Stomach smooth muscle (tissue), 2 donors: ENCODE measurements at regions not wholly inside any gene's neighbourhood (a gene's known extent, or its start where the extent isn't known, plus 50 kb on each side); places are given as distances from the start of the nearest gene placed in this dataset.

Experiments
- H3K27ac ChIP-seq: one replicate; pipeline ENCODE4 v1.7.0; 2013; ENCODE audit warnings: mild to moderate bottlenecking, low read length, inconsistent platforms
- H3K27me3 ChIP-seq, 2 donors: one replicate each; pipeline ENCODE4 v1.7.0; 2013; ENCODE audit warnings: low read length in 2 of 2; ENCODE audit not compliant: insufficient read depth in 2 of 2, control insufficient read depth in 1 of 2
- H3K36me3 ChIP-seq, 2 donors: one replicate each; pipeline ENCODE4 v1.7.0; 2013; ENCODE audit warnings: low read length in 2 of 2; ENCODE audit not compliant: control insufficient read depth in 2 of 2, insufficient read depth in 2 of 2
- H3K4me1 ChIP-seq: one replicate; pipeline ENCODE4 v1.7.0; 2013; ENCODE audit warnings: low read length; ENCODE audit not compliant: control insufficient read depth, insufficient read depth
- H3K4me3 ChIP-seq, 2 donors: one replicate each; pipeline ENCODE4 v1.7.0; 2013; ENCODE audit warnings: low read length in 2 of 2
- H3K9ac ChIP-seq, 2 donors: one replicate each; pipeline ENCODE4 v1.7.0; 2013; ENCODE audit warnings: low read length in 2 of 2, mild to moderate bottlenecking in 1 of 2
- H3K9me3 ChIP-seq, 2 donors: one replicate each; pipeline ENCODE4 v1.7.0; 2013; ENCODE audit warnings: low read length in 2 of 2; ENCODE audit not compliant: control insufficient read depth in 2 of 2
- donor health status: healthy.
- donor health status: Pancreatic carcinoma.

DNA sequence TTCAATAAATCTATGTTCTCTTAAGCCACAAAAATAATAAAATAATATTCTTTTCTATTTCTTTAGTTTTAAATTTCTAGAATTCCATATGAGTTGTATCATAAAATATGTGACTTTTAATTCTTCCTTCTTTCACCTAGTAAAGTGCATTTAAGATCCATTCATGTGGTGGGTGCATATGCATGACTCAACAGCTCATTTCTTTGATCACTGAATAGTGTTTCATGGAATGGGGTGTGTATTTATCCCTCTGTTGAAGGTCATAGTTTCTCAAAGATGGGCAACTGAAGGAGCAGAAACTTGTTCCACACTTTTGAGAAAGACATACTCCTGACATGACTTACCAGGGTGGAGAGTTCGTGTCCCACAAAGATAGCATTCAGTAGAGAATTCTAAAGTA lies 1230.3 kb upstream of the AGA start:
- Histone ChIP-seq H3K36me3 (no peaks in the 10 kb centered on the region), H3K27me3 (no peaks in the 10 kb centered on the region), H3K9me3 (peaks cover 0 to 4% of the 10 kb centered on the region in 2 donors), H3K4me3 (no peak overlapping the region), H3K27ac (no peak overlapping the region), H3K4me1 (no peaks in the 10 kb centered on the region), H3K9ac (no peak overlapping the region)

DNA sequence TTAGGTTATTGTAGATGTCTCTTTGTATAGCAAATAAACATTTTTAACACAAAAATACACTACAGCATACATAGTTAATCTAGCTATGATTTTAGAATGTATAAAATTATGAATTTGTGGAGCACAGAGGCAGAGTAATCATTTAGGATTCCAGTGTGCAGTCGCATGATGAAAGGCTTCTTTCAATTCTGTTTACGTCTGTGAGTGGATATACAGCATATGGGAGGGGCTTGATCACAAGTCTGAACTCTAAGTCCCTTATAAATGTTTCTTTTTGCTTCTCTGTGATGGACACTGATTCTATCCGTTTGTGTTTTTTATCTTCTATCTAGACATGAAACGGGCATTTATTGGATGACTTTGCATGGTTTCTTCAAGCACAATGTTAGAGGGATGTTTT lies 1239.6 kb upstream of the AGA start:
- Histone ChIP-seq H3K27ac (no peak overlapping the region), H3K36me3 (no peaks in the 10 kb centered on the region), H3K9ac (no peak overlapping the region), H3K4me3 (no peak overlapping the region), H3K27me3 (no peaks in the 10 kb centered on the region), H3K9me3 (no peaks in the 10 kb centered on the region), H3K4me1 (no peaks in the 10 kb centered on the region)

DNA sequence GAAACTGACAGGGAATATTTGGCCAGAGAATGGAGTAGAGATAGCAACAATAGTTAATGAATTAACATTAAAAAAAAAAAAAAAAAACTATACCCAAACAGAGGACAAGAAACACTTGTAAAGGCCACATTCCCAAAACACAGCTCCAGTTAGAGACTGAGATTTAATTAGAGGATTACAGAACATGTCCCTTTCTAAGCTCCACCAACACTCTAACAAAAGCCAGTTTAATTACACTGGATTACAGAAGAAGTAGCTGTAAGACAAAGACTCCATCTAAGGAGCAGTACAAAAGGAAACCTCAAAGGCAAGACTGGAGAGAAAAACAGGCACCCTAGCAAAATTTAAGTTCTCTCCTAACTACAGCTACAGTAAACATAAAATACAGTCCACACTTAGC lies 1247.7 kb upstream of the AGA start:
- H3K9me3 ChIP-seq, result no peaks in the 10 kb centered on the region
- H3K27me3 ChIP-seq, result no peaks in the 10 kb centered on the region

DNA sequence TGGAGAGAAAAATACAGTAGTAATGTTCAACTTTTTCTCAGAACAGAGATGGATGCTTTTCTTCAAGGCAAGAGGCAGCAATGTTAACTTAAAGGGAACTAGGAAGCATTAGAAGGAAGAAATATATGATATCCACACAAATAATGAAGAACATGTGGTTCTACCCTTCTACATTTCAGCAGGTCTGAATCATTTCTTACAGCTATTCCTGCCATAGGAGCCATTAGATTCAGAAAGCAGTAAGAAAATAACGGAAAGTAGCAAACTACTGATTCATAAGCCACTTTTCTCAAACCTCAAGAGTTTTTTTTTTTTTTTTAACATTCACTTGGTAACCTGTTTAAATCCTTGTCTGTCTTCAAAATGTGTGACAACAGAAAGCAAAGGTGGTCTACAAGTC lies 1251.6 kb upstream of the AGA start:
- no peak overlapping the region for H3K4me3 ChIP-seq
- H3K27ac ChIP-seq, result no peak overlapping the region
- no peaks in the 10 kb centered on the region for H3K4me1 ChIP-seq
- H3K27me3 ChIP-seq, result no peaks in the 10 kb centered on the region
- no peak overlapping the region for H3K9ac ChIP-seq
- no peaks in the 10 kb centered on the region for H3K36me3 ChIP-seq
- no peaks in the 10 kb centered on the region for H3K9me3 ChIP-seq

More for the DNA sequence above, 1247.7 kb upstream of the AGA start:
- Histone ChIP-seq H3K4me1 (no peaks in the 10 kb centered on the region), H3K4me3 (no peak overlapping the region), H3K9ac (no peak overlapping the region), H3K36me3 (no peaks in the 10 kb centered on the region), H3K27ac (no peak overlapping the region)

DNA sequence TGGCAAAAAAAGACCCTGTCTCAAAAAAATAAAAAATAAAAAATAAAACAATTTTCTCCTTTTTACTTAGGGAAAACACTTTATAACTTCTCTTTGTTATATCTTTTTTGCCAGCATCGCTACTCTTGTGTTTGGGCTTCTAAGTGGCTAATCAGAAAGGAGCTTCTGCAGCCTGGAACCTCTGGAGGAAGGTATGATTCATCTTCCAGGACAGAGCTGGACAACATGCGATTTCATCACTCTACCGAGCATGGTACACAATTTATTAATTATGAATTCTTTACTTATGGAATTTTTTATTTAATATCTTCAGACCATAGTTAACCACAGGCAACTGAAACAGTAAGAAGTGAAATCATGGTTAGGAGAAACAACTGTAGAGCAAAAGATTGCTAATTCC lies 1254.3 kb upstream of the AGA start:
- no peak overlapping the region for H3K9ac ChIP-seq
- H3K27me3 ChIP-seq, result no peaks in the 10 kb centered on the region
- H3K4me3 ChIP-seq, result no peak overlapping the region

DNA sequence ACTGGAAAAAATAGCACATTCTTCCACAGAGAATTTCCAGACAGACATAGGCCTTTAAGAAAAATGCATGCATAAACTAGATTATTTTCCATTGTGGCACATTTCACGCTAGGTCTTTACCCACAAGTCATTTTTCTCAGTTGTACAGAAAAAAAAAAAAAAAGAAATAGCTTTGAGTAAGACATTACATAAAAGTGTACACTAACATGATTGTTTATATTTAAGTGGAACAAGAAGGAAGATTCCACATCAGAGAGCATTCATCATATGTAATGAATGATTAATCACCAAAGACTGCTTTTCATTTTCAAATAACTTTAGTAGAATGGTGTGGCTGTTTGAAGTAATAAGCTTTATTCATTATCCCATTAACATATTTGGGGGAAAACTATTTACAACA lies 1270.2 kb upstream of the AGA start:
- Histone ChIP-seq H3K27me3 (no peaks in the 10 kb centered on the region), H3K27ac (no peak overlapping the region), H3K4me3 (no peak overlapping the region), H3K9me3 (no peaks in the 10 kb centered on the region), H3K4me1 (no peaks in the 10 kb centered on the region), H3K36me3 (no peaks in the 10 kb centered on the region), H3K9ac (no peak overlapping the region)

More for the DNA sequence above, 1254.3 kb upstream of the AGA start:
- Histone ChIP-seq H3K27ac (no peak overlapping the region), H3K36me3 (no peaks in the 10 kb centered on the region), H3K4me1 (no peaks in the 10 kb centered on the region), H3K9me3 (no peaks in the 10 kb centered on the region)

DNA sequence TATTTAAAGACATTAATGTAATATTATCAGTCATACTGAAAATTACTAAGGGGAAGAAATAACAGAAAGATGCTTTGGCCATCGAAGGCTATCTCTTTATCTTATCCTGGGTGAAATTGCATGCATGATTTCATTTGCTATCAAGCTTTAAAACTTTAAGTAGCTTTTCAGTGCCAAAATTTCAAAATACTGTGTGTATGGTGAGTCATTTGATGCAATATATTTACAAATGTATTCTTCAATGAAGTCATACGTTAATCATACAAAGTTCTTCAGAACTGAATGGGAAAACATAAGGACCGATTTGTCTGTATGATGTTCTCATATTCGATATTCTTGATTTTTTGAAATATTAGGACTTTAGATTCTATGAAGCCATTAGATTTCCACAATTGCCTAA lies 1295.8 kb upstream of the AGA start:
- no peaks in the 10 kb centered on the region for H3K4me1 ChIP-seq
- no peak overlapping the region for H3K27ac ChIP-seq
- no peak overlapping the region for H3K4me3 ChIP-seq
- H3K36me3 ChIP-seq, result no peaks in the 10 kb centered on the region
- no peaks in the 10 kb centered on the region for H3K27me3 ChIP-seq
- H3K9ac ChIP-seq, result no peak overlapping the region
- peaks cover 0 to 2% of the 10 kb centered on the region in 2 donors for H3K9me3 ChIP-seq

DNA sequence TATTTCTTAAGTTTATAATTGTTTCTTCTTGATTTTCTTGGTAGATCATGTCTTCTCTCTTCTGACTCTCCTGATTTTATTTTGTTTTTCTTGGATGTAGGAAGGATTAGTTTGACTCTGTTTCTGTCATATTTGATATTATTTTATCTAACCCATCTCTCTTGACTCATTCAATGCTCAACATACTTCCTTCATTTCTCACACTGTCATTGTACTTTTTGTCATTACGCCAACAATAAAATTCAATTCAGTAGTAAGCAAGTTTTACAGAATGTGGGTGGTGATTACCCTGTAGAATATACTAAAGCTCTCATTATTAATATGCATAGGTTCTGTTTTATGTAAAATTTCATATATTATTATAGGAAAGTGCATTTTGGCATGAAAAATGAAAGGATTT lies 1303.0 kb upstream of the AGA start:
- Histone ChIP-seq H3K4me3 (no peak overlapping the region), H3K36me3 (no peaks in the 10 kb centered on the region), H3K4me1 (no peaks in the 10 kb centered on the region), H3K9ac (no peak overlapping the region), H3K27me3 (no peaks in the 10 kb centered on the region), H3K27ac (no peak overlapping the region), H3K9me3 (no peaks in the 10 kb centered on the region)

DNA sequence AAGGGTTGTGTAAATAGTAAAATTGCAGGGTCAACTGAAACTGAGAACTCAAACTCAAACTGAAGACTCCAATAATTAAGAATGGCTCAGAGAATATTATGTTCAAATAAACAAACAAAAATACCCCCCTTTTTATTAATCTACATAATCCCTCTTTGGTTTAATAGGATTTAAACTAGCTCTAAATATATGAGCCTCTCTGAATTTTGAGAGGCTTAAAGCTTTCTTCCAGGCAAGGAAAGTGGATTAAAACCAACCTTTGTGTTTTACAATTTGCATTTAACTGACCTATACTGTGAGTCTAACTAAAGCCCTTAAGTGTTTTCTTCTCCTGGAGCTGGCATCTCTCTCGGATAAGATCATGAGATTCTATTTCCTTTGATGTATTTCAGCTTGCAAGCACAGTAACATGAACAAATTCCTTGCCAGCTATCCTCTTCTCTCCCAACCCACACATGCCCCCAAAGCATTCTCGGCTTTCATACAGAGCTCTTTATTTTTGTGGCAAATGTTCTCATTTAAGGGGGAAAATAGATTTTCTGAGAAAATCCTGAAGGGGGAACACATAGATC lies 1310.8 kb upstream of the AGA start:
- no peak overlapping the region for H3K27ac ChIP-seq
- H3K36me3 ChIP-seq, result no peaks in the 10 kb centered on the region
- no peaks in the 10 kb centered on the region for H3K4me1 ChIP-seq
- H3K4me3 ChIP-seq, result no peak overlapping the region
- no peaks in the 10 kb centered on the region for H3K27me3 ChIP-seq
- no peaks in the 10 kb centered on the region for H3K9me3 ChIP-seq
- no peak overlapping the region for H3K9ac ChIP-seq

DNA sequence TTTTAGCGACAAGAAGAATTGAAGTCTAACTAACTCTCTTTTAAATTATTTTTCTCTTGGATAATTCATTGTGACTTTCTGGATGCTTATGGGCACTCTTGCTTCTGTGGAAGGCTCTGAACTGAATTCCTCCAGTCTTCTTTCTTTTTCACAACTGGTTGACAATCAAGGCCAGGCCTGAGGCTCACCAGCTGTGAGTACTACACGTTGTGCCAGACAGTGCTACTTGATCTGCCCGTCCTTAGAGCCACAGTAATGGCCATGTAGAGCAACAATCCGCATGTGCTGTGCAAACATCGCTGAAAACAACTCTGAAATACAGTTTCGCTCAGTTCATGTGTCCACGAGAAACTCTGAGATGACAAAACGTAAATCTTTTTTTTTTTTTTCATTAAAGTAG lies 1336.3 kb upstream of the AGA start:
- Histone ChIP-seq H3K27ac (no peak overlapping the region), H3K4me1 (no peaks in the 10 kb centered on the region), H3K36me3 (no peaks in the 10 kb centered on the region), H3K4me3 (no peak overlapping the region), H3K27me3 (no peaks in the 10 kb centered on the region), H3K9me3 (no peaks in the 10 kb centered on the region), H3K9ac (no peak overlapping the region)

DNA sequence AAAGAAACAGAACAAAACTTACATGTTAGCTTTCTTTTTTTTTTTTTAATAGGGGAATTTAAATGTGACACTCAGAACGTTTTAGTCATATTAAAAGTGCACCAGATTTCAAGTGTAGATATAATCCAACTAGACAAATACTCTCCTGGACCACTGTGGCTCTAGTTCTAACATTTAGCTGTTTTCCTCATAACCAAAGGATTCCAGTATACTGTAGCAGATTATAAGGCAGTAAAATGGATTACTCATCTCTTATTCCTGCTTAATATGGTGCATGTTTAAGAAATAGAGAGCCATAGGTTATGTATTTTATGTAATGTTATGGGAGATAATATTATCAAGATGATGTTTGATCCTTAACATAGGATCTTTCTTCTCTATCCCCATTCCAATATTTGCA lies 1339.5 kb upstream of the AGA start:
- H3K27me3 ChIP-seq, result no peaks in the 10 kb centered on the region
- H3K9ac ChIP-seq, result no peak overlapping the region
- H3K27ac ChIP-seq, result no peak overlapping the region
- no peaks in the 10 kb centered on the region for H3K36me3 ChIP-seq
- H3K4me1 ChIP-seq, result no peaks in the 10 kb centered on the region
- H3K4me3 ChIP-seq, result no peak overlapping the region
- no peaks in the 10 kb centered on the region for H3K9me3 ChIP-seq
